ENCODE measurements at regions not wholly inside any gene's neighbourhood (a gene's known extent, or its start where the extent isn't known, plus 50 kb on each side); places are given as distances from the start of the nearest gene placed in this dataset.
A peak's percentile ranks its signal among the peaks of the same experiment; 100 is the strongest.

GRCh38 chr6:77036400-77036799 is 426.9 kb downstream of the HTR1B start:
- TF ChIP-seq, protein P1, sequence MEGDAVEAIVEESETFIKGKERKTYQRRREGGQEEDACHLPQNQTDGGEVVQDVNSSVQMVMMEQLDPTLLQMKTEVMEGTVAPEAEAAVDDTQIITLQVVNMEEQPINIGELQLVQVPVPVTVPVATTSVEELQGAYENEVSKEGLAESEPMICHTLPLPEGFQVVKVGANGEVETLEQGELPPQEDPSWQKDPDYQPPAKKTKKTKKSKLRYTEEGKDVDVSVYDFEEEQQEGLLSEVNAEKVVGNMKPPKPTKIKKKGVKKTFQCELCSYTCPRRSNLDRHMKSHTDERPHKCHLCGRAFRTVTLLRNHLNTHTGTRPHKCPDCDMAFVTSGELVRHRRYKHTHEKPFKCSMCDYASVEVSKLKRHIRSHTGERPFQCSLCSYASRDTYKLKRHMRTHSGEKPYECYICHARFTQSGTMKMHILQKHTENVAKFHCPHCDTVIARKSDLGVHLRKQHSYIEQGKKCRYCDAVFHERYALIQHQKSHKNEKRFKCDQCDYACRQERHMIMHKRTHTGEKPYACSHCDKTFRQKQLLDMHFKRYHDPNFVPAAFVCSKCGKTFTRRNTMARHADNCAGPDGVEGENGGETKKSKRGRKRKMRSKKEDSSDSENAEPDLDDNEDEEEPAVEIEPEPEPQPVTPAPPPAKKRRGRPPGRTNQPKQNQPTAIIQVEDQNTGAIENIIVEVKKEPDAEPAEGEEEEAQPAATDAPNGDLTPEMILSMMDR (conservative IDR thresholded peaks at IDR 0.05; ENCODE audit: low read depth): no peak
- no peak overlapping the region for H3K27ac ChIP-seq
- ChIA-PET POLR2A (ENCODE audit: low non-redundant PET) (no interaction called here), CTCF (no interaction called here)
- DNase-seq (ENCODE audit: low spot score): no peak

- DNase-seq (ENCODE audit: low spot score): peak; percentile 2
- POLR2A ChIA-PET (ENCODE audit: low non-redundant PET): no interaction called here
- CTCF ChIA-PET: interaction anchor here (0.6 kb wide), 1 partner anchor 743 kb away, joined by 3 read pairs; no protein-coding TSS in a partner anchor
- TF ChIP-seq, protein P1 (conservative IDR thresholded peaks at IDR 0.05; ENCODE audit: low read depth): no peak
- H3K27ac ChIP-seq: no peak overlapping the region
Measured at GRCh38 chr6:77034161-77034560, 429.1 kb downstream of the HTR1B start.

DNA sequence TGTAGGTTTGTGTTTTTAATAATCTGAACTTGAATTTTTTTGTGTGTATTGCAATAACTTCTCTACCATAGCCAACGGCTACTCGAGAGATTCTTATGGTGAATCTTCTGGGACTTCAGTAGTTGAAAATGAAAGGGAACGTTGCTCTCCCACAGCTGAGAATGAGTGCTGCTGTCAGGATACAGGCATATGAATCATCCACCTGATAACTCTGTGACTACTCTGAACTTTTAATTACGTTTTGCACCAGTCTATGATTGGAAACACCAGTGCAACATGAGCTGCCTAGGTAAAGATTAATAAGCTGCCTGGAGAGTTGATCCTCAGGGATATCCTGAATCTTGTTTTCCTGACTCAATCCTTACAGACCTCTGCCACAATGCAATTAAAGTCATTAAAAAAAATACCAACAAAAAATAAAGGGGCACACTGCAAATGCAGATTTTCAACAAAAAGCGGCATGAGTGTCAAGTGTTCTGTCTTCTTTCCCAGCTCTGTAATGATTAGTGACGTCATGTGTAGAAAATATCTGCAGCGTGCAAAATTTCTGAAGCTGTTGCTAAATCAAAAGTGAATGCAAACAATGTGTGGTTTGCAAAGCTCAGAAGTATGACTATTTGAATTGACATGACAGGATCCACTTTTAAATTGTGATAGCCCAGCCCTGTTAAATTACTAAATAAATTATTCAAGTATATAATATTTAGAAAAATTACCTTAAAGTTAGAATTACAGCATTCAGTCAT is 432.2 kb downstream of the HTR1B start:
- ChIA-PET CTCF (interaction anchor here (0.6 kb wide), 1 partner anchor 1829 kb away, joined by 3 read pairs; no protein-coding TSS in a partner anchor), POLR2A (ENCODE audit: low non-redundant PET) (no interaction called here)
- H3K27ac ChIP-seq: no peak overlapping the region
- no peak for DNase-seq (ENCODE audit: low spot score)
- TF ChIP-seq, protein P1 (conservative IDR thresholded peaks at IDR 0.05; ENCODE audit: low read depth): no peak

DNA sequence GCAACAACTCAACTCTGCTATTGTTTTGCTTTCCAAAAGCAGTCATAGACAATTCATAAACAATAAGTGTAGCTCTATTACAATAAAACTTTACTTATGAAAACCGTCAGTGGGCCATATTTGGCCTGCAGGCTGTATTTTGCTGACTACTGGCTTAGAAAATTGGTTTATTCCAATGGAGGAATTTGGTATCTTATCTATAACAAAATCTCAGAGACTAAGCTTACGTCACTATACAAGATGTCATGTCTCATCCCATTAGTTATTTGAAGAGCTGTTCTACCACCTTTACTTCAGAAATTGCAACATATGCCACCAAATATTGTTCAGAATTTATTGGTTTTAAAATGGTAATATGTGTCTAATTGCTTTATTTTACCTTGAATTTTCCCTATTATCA is 436.9 kb downstream of the HTR1B start:
- no peak overlapping the region for H3K27ac ChIP-seq
- TF ChIP-seq, protein P1 (conservative IDR thresholded peaks at IDR 0.05; ENCODE audit: low read depth): no peak
- POLR2A ChIA-PET (ENCODE audit: low non-redundant PET): no interaction called here
- no peak for DNase-seq (ENCODE audit: low spot score)
- CTCF ChIA-PET: no interaction called here

DNA sequence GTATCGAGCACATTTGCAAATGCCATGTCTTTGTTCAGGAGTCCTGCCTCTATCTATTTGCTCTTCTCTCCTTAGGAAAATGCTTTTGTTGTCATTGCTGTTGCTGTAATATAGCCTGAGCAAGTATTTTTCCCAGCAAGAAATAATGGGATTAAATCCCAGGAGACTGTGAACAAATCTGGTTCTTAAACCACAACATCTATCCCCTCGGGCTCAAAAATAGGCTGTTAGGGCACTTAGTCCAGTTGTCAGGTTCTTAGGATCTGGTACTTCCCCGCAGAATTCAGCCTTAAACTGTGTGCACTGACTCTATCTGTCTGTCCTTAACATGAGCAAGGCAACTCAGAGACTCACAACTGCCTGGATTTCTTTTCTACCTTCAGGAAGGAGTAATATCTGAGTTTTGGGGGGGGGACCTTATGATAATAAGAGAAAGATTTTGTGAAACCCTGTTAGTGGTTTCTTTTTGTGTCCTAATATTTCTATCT is 437.5 kb downstream of the HTR1B start:
- no peak for DNase-seq (ENCODE audit: low spot score)
- TF ChIP-seq, protein P1 (conservative IDR thresholded peaks at IDR 0.05; ENCODE audit: low read depth): no peak
- CTCF ChIA-PET: no interaction called here
- POLR2A ChIA-PET (ENCODE audit: low non-redundant PET): no interaction called here
- no peak overlapping the region for H3K27ac ChIP-seq

- DNase-seq (ENCODE audit: low spot score): no peak
- ChIA-PET POLR2A (ENCODE audit: low non-redundant PET) (no interaction called here), CTCF (interaction anchor here (0.6 kb wide), 1 partner anchor 35 kb away, joined by 3 read pairs; no protein-coding TSS in a partner anchor)
- no peak overlapping the region for H3K27ac ChIP-seq
- TF ChIP-seq, protein P1 (conservative IDR thresholded peaks at IDR 0.05; ENCODE audit: low read depth): no peak
Measured at GRCh38 chr6:77021778-77022177, 441.5 kb downstream of the HTR1B start.
